ENCODE measurements at regions not wholly inside any gene's neighbourhood (a gene's known extent, or its start where the extent isn't known, plus 50 kb on each side); places are given as distances from the start of the nearest gene placed in this dataset.

GRCh38 chr2:187224989-187225388, 223.1 kb downstream of the CALCRL start:
- Histone ChIP-seq H3K4me3 (ENCODE audit: low read length in 3 of 3) (no peak overlapping the region), H3K36me3 (ENCODE audit: control insufficient read depth in 2 of 3, insufficient read depth in 3 of 3, low read length in 3 of 3) (no peaks in the 10 kb centered on the region), H3K4me1 (ENCODE audit: control insufficient read depth in 2 of 3, insufficient read depth in 2 of 3, low read depth in 1 of 3, low read length in 3 of 3) (no peaks in the 10 kb centered on the region), H3K27ac (ENCODE audit: low read depth in 2 of 2, low read length in 2 of 2) (no peak overlapping the region), H3K9me3 (ENCODE audit: control insufficient read depth in 2 of 3, insufficient read depth in 1 of 3, low read length in 3 of 3) (no peaks in the 10 kb centered on the region), H3K27me3 (ENCODE audit: control insufficient read depth, insufficient read depth, low read length) (no peaks in the 10 kb centered on the region), H3K9ac (ENCODE audit: low read length in 3 of 3) (no peak overlapping the region)
- FAIRE-seq (no peak), DNase-seq (no peak)
- no peak for TF ChIP-seq CTCF (IDR thresholded peaks at IDR 0.05; ENCODE audit: borderline replicate concordance, extremely low read depth, insufficient read depth)
- intact Hi-C loops (cut with DNase I) = no loop called here

- Histone ChIP-seq H3K9ac (ENCODE audit: low read length in 3 of 3) (no peak overlapping the region), H3K4me1 (ENCODE audit: control insufficient read depth in 2 of 3, insufficient read depth in 2 of 3, low read depth in 1 of 3, low read length in 3 of 3) (no peaks in the 10 kb centered on the region), H3K4me3 (ENCODE audit: low read length in 3 of 3) (no peak overlapping the region), H3K9me3 (ENCODE audit: control insufficient read depth in 2 of 3, insufficient read depth in 1 of 3, low read length in 3 of 3) (no peaks in the 10 kb centered on the region), H3K27me3 (ENCODE audit: control insufficient read depth, insufficient read depth, low read length) (no peaks in the 10 kb centered on the region), H3K27ac (ENCODE audit: low read depth in 2 of 2, low read length in 2 of 2) (no peak overlapping the region), H3K36me3 (ENCODE audit: control insufficient read depth in 2 of 3, insufficient read depth in 3 of 3, low read length in 3 of 3) (no peaks in the 10 kb centered on the region)
- intact Hi-C loops (cut with DNase I) = no loop called here
- no peak for DNase-seq
- no peak for FAIRE-seq
- no peak for TF ChIP-seq CTCF (IDR thresholded peaks at IDR 0.05; ENCODE audit: borderline replicate concordance, extremely low read depth, insufficient read depth)
Measured at GRCh38 chr2:187220071-187220470, 228.0 kb downstream of the CALCRL start.

GRCh38 chr2:187215532-187216240, 232.4 kb downstream of the CALCRL start:
- H3K36me3 ChIP-seq (ENCODE audit: control insufficient read depth in 2 of 3, insufficient read depth in 3 of 3, low read length in 3 of 3) = no peaks in the 10 kb centered on the region

More at GRCh38 chr2:187215532-187216240, 232.4 kb downstream of the CALCRL start:
- no peak overlapping the region for H3K4me3 ChIP-seq (ENCODE audit: low read length in 3 of 3)
- FAIRE-seq (no peak), DNase-seq (no peak)
- no peak overlapping the region for H3K27ac ChIP-seq (ENCODE audit: low read depth in 2 of 2, low read length in 2 of 2)
- peaks cover 0 to 1% (median 0%) of the 10 kb centered on the region in 3 donors for H3K4me1 ChIP-seq (ENCODE audit: control insufficient read depth in 2 of 3, insufficient read depth in 2 of 3, low read depth in 1 of 3, low read length in 3 of 3)
- peaks cover 0 to 6% (median 3%) of the 10 kb centered on the region in 3 donors for H3K9me3 ChIP-seq (ENCODE audit: control insufficient read depth in 2 of 3, insufficient read depth in 1 of 3, low read length in 3 of 3)
- intact Hi-C loops (cut with DNase I) = no loop called here
- no peak for TF ChIP-seq CTCF (IDR thresholded peaks at IDR 0.05; ENCODE audit: borderline replicate concordance, extremely low read depth, insufficient read depth)
- no peak overlapping the region for H3K9ac ChIP-seq (ENCODE audit: low read length in 3 of 3)
- H3K27me3 ChIP-seq (ENCODE audit: control insufficient read depth, insufficient read depth, low read length) = no peaks in the 10 kb centered on the region

All from kidney (tissue), 13 donors.